GM18519 (cell line): ENCODE measurements at regions not wholly inside any gene's neighbourhood (a gene's known extent, or its start where the extent isn't known, plus 50 kb on each side); places are given as distances from the start of the nearest gene placed in this dataset.
A peak's percentile ranks its signal among the peaks of the same experiment; 100 is the strongest.

Experiments
- ATAC-seq: cut with Tn5 transposase; IDR thresholded peaks from one replicate; pipeline ENCODE4 v1.9.1; 2021; ENCODE audit warnings: mild to moderate bottlenecking, moderate library complexity; ENCODE audit not compliant: unreplicated experiment, low FRiP score

DNA sequence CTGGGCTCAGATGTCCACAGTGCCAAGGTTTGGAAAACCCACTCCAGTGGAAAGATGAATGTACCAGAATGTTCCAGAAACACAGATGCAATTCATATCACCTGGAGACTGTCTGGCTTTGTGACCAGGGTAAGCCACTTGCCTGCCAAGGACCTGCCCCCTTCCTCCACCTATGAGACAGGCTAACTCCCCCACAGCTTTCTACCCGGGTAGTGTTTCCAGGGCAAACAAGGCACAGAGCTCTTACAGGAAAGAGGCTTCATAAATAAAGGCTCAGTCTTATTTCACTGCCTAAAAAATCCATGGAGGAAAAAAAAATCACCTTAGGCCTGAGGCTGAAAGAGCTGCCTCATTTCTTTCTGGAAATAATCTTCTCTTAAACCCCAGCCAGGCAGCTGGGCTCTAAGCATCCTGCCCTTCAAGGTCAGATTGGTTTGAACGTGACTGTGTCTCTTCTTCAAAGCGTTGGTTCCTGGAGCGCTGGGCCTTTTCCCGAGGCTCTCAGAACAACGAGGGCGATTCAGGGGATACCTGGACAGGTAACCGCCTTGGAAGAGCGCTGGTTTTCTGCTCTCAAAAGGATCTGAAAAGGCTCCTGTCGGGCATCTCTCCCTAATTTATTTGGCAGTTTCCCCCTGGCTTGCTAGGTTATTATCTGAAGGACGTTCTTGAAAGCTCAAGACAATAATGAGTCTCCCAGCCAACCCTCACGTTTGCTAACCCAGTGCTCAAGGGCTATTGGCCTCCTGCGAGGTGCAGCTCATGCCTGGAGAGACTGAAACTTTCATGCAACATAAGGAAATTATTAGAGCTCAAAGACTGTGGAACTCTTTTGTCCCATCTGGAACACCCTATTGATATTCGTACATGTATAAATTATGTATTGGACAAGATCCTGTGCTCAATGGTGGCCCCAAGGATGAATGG lies 199.2 kb upstream of the PMEPA1 start:
- no peak for ATAC-seq

- ATAC-seq: no peak
Measured at GRCh38 chr20:57908226-57908625, 198.4 kb upstream of the PMEPA1 start.

- no peak for ATAC-seq
Measured at GRCh38 chr20:57907131-57908000, 197.6 kb upstream of the PMEPA1 start.

DNA sequence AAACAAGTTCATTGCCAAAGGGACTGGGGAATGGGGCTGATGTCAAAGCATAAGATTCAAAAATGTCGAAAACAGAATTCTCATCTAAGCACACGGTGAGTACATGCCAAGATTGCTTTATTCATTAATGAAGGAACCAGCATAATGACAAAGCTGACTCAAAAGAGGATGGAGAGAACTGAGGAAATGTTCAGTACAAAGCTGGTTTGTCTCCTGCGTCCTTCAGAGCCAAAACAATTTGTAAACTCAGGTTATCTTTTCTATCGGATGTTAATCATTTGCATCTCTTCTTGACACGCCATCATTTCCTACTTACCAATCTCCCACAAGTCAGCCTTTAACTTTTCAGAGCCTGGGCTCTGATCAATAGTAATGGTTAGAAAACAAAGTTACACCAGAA lies 195.6 kb upstream of the PMEPA1 start:
- no peak for ATAC-seq

- ATAC-seq: no peak
Measured at GRCh38 chr20:57904314-57905105, 194.7 kb upstream of the PMEPA1 start.

GRCh38 chr20:57902473-57902872 lies 192.7 kb upstream of the PMEPA1 start:
- peak; percentile 72 for ATAC-seq

DNA sequence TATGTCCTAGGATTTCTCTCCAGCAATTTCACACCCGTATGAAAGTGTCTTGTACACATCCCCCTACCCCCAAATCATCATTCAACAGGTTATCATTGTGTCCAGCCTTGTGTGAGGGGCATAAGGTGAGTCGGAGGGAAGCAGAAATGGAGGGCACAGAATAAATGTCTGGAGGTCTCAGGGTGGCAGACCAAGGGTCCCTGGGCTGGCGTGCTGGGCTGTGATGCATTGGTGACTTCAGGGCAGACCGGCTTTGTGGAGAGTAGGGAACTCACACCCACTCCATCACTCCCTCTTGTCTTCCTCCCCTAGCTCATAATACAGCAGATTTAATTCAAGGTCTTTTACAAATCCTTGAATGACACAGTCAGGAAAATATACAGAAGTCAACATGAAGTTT lies 191.7 kb upstream of the PMEPA1 start:
- no peak for ATAC-seq

DNA sequence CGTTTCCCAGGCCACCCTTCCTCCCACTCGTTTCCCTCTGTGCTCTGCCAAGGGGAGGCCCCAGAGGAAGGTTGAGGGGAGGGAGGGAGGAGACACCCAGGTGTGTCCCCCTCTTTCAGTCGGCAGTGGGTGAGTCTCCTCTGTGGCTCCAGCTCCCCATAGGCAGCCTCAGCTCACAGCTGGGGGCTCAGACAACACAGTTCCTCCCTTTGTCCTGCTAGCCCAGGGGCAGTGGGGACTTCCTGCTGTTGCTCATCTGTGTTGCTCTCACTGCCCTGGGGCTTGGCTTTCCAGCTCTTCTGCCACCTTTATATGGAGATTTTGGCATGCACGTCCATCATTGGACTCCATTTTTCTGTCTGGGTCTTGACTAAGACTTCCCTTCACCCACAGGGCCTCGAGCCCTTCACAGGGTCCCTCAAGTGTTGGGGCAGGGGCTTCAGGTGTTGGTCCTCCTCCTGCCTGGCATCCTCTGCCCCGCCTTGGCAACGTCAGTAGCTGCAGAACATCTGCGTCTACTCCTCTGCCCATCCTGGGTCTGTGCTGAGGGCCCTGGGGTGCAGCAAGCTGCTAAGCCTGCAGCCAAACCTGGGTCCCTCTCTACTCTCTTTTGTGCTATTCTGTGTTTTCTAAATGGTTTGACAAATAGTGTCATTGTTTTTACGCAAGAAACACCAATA lies 190.6 kb upstream of the PMEPA1 start:
- ATAC-seq: no peak

GRCh38 chr20:57899554-57899953 lies 189.7 kb upstream of the PMEPA1 start:
- ATAC-seq: no peak

DNA sequence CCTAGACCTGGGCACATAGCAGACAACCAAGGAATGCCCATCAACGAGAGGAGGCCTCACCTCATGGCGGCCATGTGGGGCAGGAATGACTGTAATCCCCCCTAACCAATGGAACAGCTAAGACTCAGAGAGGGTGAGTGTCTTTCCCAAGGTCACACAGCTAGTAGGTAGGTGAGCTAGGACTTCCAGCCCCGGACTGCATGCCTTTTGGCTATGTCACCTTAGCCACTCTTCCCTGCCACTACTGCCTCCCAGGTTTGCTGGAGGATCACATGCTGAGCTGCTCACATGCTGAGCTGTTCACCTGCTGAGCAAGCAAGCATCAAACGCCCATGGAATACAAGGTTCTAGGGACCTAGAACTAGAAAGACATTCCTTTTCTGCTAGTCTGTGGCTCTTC lies 188.5 kb upstream of the PMEPA1 start:
- ATAC-seq: no peak

DNA sequence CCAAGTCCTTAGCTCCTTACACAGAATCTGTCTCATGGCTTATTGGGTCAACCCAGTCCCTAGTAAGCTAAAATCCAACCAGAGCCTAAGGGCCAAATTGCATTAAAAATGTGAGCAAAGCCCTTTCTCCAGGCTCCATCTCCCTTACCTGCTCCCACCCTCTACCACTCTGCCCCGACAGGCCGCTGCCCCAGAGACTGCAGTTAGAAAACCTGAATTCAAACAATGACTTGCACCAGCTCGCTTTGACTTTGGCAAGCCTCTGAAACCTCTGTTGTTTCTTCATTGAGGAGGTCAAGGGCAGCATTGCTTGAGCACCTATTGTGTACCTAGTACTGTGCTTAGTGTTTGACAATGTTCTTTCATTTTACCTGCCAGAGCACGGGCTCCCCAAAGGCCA lies 188.1 kb upstream of the PMEPA1 start:
- ATAC-seq: no peak

- no peak for ATAC-seq
Measured at GRCh38 chr20:57897156-57897874, 187.5 kb upstream of the PMEPA1 start.

DNA sequence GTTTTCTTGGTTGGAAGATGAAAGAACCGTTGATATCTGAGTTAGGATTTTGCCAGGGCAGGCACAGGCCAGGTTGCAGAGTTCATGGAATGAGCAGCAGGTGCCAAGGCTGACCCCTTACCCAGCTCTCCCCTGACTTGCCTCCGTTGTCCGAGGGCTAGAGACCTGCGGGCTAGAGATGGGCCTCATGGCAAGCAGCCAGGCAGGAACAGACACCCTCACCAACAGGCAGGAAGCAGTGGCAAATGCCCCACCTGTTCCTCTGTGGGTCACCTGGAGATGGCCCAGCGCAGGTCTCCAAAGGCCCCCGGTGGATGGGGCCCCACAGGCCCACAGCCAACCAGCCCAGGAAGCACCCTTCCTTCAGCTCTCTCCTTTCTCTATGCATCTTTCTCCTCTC lies 186.7 kb upstream of the PMEPA1 start:
- no peak for ATAC-seq

GRCh38 chr20:57896017-57896416 lies 186.2 kb upstream of the PMEPA1 start:
- no peak for ATAC-seq

DNA sequence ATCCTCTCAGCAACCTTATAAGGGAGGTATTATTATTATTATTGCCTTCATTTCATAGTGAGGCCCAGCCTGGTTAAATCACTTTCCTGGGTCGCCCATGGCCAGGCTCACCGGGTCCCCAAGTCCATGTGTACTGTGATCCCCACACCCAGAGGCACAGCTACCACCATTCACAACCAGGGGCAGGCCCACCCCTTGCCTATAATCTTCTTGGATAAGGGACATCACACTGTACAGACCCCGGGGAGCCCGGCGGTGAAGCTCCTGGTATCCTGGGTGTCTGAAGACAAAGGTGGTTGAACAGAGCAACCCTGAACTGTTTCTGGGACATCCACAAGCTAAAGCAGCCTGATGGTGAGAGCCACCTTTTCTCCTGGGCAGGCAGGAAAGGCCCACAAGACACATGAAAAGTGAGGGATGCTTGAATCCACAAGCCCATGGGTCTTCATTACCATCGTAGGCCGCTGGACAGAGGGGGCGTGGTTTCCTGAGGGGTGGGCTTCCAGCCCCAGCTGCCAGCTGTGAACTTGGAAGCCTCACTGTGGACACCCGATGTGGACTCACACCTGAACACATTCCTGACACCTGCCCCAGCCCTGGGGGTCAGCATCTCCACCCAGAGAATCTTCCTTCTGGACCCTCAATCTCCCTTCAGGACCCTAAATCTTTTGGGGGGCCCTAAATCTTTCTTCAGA lies 185.5 kb upstream of the PMEPA1 start:
- ATAC-seq: no peak

DNA sequence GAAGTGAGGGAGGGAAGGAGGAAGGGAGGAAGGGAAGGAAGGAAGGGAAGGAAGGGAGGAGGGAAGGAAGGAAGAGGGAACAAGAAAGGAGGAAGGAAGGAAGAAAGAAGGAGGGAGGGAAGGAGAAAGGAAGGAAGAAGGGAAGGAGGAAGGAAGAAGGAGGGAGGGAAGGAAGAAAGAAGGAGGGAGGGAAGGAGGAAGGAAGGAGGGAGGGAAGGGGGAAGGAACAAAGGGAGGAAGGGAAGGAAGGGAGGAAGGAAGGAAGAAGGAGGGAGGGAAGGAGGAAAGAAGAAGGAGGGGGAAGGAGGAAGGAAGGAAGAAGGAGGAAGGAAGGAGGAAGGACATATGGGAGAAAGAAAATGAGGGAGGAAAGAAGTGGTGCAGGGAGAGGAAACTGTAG lies 184.7 kb upstream of the PMEPA1 start:
- ATAC-seq: no peak

- ATAC-seq: no peak
Measured at GRCh38 chr20:57894096-57894495, 184.3 kb upstream of the PMEPA1 start.

DNA sequence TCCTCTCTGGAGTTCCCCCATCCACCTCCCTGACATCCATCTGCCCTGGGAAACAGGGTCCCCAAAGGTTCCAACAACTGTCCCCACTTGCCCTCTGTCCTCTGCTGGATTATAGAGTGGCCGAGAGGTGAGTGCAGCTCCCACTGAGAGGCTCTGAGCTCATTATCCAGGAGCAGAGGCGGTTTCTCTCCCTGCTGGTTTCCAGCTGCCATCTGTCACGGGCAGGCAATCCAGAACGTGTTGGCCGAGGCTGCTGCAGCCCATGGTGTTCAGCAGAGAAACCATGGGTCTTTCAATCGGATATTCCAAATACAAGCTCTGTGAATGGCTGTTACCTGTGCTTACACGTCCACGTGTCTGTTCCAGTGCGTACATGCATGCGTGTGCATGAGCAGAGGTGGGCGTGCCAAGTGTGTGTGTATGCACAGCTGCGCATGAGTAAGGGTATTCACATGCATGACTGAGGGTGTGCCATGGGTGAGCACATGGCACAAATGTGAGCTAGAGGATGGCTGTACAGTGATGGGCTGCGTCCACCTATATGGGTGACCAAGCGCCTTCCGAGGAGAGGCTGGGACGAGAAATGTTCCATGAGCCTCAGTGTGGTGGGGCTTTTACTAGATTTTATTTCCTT lies 183.7 kb upstream of the PMEPA1 start:
- no peak for ATAC-seq
